ENCODE measurements at regions not wholly inside any gene's neighbourhood (a gene's known extent, or its start where the extent isn't known, plus 50 kb on each side); places are given as distances from the start of the nearest gene placed in this dataset.

GRCh38 chr9:75570538-75570937 is 319.9 kb upstream of the PCSK5 start:
- no peak for TF ChIP-seq CTCF (IDR thresholded peaks at IDR 0.05; ENCODE audit: insufficient read depth, low read depth, low read length)
- no peak overlapping the region for H3K4me3 ChIP-seq (ENCODE audit: low read depth, low read length)
- no peak for DNase-seq (ENCODE audit: low read depth)

- DNase-seq (ENCODE audit: low read depth) = no peak
- no peak for TF ChIP-seq CTCF (IDR thresholded peaks at IDR 0.05; ENCODE audit: insufficient read depth, low read depth, low read length)
- no peak overlapping the region for H3K4me3 ChIP-seq (ENCODE audit: low read depth, low read length)
These were observed 315.9 kb upstream of the PCSK5 start for GRCh38 chr9:75574569-75574968.

- no peak overlapping the region for H3K4me3 ChIP-seq (ENCODE audit: low read depth, low read length)
- no peak for DNase-seq (ENCODE audit: low read depth)
- no peak for TF ChIP-seq CTCF (IDR thresholded peaks at IDR 0.05; ENCODE audit: insufficient read depth, low read depth, low read length)
These were observed 307.6 kb upstream of the PCSK5 start for GRCh38 chr9:75582870-75583269.

- H3K4me3 ChIP-seq (ENCODE audit: low read depth, low read length) = no peak overlapping the region
- no peak for DNase-seq (ENCODE audit: low read depth)
- no peak for TF ChIP-seq CTCF (IDR thresholded peaks at IDR 0.05; ENCODE audit: insufficient read depth, low read depth, low read length)
These were observed 301.7 kb upstream of the PCSK5 start for GRCh38 chr9:75588808-75589207.

- TF ChIP-seq CTCF (IDR thresholded peaks at IDR 0.05; ENCODE audit: insufficient read depth, low read depth, low read length) = no peak
- no peak for DNase-seq (ENCODE audit: low read depth)
- H3K4me3 ChIP-seq (ENCODE audit: low read depth, low read length) = no peak overlapping the region
These were observed 301.0 kb upstream of the PCSK5 start for GRCh38 chr9:75589497-75589896.

- DNase-seq (ENCODE audit: low read depth) = no peak
- no peak overlapping the region for H3K4me3 ChIP-seq (ENCODE audit: low read depth, low read length)
- TF ChIP-seq CTCF (IDR thresholded peaks at IDR 0.05; ENCODE audit: insufficient read depth, low read depth, low read length) = no peak
These were observed 298.5 kb upstream of the PCSK5 start for GRCh38 chr9:75591972-75592371.

- no peak for DNase-seq (ENCODE audit: low read depth)
- TF ChIP-seq CTCF (IDR thresholded peaks at IDR 0.05; ENCODE audit: insufficient read depth, low read depth, low read length) = no peak
- no peak overlapping the region for H3K4me3 ChIP-seq (ENCODE audit: low read depth, low read length)
These were observed 297.9 kb upstream of the PCSK5 start for GRCh38 chr9:75592586-75592985.

Measured in fibroblast of villous mesenchyme (primary cell).